Mucosa of descending colon (tissue), 3 donors: ENCODE measurements at regions not wholly inside any gene's neighbourhood (a gene's known extent, or its start where the extent isn't known, plus 50 kb on each side); places are given as distances from the start of the nearest gene placed in this dataset.

Source experiments
- ATAC-seq: fragments of 200-7000 bp; cut with Tn5 transposase; one replicate; pipeline ENCODE4 v1.9.1; 2020; ENCODE audit warnings: mild to moderate bottlenecking, moderate library complexity
- DNase-seq, 3 donors: peaks; one replicate each; pipeline ENCODE4 v3.0.0-alpha.2; 2020
- H3K36me3 ChIP-seq: fragments of 200-600 bp; one replicate; pipeline ENCODE4 v1.8.0; 2021; ENCODE audit warnings: low read depth, mild to moderate bottlenecking
- H3K4me1 ChIP-seq: fragments of 200-600 bp; one replicate; pipeline ENCODE4 v1.8.0; 2021; ENCODE audit warnings: low read depth, mild to moderate bottlenecking
- H3K4me3 ChIP-seq: fragments of 200-600 bp; one replicate; pipeline ENCODE4 v1.8.0; 2021; ENCODE audit warnings: mild to moderate bottlenecking
- H3K9me3 ChIP-seq: fragments of 200-600 bp; one replicate; pipeline ENCODE4 v1.8.0; 2021; ENCODE audit warnings: mild to moderate bottlenecking
- intact Hi-C, 2 donors: fragments of 100-400 bp; cut with DNase I in 1 of 2; cut with micrococcal nuclease in 1 of 2; formaldehyde crosslinking; loops; one replicate each; pipeline versions ENCODE4 v1.11.0 to v1.11.1; 2022; cut with DNase I, micrococcal nuclease
- TF ChIP-seq, protein P1 (sequence below): fragments of 200-600 bp; IDR thresholded peaks from one replicate; pipeline ENCODE4 v1.8.0; 2022; ENCODE audit warnings: antibody characterized with exemption, mild to moderate bottlenecking
- donor health status: DM: no; HTN: no; CAD: no; lungs with moderate emphysema.
- donor health status: DM: no; HTN: no; CAD: no.
- donor health status: DM: no; HTN: yes; CAD: no.

DNA sequence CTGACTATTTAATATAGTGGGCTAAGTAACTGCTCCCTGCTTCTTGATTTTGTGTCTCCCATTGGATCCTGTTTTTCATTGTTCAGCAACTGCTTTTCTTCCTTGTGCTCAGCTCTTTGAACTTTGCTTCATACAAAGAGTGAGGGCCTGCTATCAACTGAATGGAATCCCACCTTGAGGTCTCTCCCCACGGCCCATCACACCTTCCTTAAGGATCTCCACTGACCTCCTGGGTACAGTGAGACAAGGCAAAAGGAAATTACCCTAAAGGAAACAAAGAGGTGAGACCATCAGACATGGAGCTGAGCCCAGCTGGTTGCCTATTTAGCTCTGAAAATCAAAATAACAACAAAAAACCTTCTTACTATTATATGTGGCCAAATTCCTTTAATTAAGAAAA, 91.3 kb upstream of the RPL34 start:
- TF ChIP-seq, protein P1, sequence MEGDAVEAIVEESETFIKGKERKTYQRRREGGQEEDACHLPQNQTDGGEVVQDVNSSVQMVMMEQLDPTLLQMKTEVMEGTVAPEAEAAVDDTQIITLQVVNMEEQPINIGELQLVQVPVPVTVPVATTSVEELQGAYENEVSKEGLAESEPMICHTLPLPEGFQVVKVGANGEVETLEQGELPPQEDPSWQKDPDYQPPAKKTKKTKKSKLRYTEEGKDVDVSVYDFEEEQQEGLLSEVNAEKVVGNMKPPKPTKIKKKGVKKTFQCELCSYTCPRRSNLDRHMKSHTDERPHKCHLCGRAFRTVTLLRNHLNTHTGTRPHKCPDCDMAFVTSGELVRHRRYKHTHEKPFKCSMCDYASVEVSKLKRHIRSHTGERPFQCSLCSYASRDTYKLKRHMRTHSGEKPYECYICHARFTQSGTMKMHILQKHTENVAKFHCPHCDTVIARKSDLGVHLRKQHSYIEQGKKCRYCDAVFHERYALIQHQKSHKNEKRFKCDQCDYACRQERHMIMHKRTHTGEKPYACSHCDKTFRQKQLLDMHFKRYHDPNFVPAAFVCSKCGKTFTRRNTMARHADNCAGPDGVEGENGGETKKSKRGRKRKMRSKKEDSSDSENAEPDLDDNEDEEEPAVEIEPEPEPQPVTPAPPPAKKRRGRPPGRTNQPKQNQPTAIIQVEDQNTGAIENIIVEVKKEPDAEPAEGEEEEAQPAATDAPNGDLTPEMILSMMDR, result no peak
- no peak for ATAC-seq
- no peak for DNase-seq

DNA sequence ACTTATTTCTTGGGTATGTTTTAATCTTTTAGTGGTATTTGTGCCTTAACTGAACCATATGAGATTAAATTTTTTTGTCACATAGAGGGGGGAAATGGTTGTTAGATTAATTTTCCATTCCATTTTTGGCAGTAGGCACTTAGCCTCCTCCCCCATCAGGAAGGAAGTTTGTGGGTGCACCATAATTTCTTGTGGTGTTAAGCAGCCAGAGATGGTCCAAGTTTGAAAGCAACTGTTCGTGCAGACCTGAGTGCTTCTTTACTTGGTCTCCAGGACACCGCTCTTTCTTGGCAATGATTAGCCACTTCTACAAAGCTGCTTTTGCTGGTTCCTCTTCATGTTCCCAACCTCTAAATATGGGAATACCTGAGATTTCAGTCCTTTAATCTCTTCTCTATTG, 92.7 kb upstream of the RPL34 start:
- peak; percentile 37 for ATAC-seq
- no peaks in the 10 kb centered on the region for H3K36me3 ChIP-seq
- no peaks in the 10 kb centered on the region for H3K4me1 ChIP-seq
- no peak overlapping the region for H3K4me3 ChIP-seq
- H3K9me3 ChIP-seq, result no peaks in the 10 kb centered on the region
- intact Hi-C loops, result no loop called here
- DNase-seq, result peak in 1 of 3 donors; percentile 10
- TF ChIP-seq, protein P1, result no peak

More for the DNA sequence above, 91.3 kb upstream of the RPL34 start:
- intact Hi-C loops, result no loop called here
- no peaks in the 10 kb centered on the region for H3K36me3 ChIP-seq
- no peak overlapping the region for H3K4me3 ChIP-seq
- H3K9me3 ChIP-seq, result no peaks in the 10 kb centered on the region
- no peaks in the 10 kb centered on the region for H3K4me1 ChIP-seq

DNA sequence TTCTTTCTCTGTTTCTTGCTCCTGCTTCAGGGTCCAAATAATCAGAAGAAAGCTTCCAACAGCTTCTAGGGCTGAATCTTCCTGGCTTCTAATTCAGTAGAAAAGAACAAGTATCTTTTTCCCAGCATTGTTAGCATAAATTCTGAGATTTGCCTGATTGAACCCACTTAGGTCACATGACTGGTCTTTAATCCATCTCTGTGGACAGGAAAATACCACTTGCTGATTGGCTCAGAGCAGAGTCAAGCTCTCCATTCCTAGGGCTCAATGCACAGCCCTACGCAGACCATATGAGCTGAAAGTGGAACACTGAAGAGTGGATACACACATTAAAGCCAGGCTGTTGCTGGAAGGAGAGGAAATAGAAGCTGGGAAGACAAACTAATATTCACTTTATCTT, 99.6 kb upstream of the RPL34 start:
- intact Hi-C loops, result no loop called here
- no peak overlapping the region for H3K4me3 ChIP-seq
- no peaks in the 10 kb centered on the region for H3K36me3 ChIP-seq
- ATAC-seq (no peak), DNase-seq (no peak)
- TF ChIP-seq, protein P1, result no peak
- no peaks in the 10 kb centered on the region for H3K4me1 ChIP-seq
- no peaks in the 10 kb centered on the region for H3K9me3 ChIP-seq

DNA sequence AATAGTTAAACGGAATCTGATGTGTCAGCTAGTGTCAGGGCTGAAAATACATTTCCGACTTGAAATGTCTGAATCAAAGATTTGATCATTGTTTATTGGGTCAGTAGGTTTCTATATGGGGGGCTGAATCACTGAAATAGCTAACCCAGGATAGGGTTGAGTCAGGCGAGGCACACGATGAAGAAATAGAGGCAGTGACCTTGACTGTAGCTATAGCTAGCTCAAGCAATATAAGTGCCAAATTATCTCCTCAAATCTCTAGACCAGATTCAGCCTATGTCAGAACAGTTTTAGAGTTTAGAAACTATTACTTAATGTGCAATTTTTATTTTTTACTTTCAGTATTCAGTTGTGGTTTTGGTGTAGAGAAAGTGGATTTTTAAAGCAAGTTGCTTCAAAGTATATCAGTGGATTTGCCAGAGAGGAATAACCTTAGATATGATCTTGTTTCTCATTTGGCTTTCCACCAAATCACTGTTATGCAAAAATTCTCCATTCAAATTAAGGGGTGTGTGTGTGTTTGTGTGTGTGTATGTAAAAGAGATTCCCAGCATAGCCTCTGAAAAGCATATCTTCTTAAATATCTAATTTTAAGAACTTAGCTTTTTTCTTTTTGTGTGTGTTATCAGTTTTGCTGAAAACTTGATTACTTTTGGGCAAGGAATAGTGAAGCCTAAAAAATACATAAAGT, 100.3 kb upstream of the RPL34 start:
- TF ChIP-seq, protein P1, result no peak

DNA sequence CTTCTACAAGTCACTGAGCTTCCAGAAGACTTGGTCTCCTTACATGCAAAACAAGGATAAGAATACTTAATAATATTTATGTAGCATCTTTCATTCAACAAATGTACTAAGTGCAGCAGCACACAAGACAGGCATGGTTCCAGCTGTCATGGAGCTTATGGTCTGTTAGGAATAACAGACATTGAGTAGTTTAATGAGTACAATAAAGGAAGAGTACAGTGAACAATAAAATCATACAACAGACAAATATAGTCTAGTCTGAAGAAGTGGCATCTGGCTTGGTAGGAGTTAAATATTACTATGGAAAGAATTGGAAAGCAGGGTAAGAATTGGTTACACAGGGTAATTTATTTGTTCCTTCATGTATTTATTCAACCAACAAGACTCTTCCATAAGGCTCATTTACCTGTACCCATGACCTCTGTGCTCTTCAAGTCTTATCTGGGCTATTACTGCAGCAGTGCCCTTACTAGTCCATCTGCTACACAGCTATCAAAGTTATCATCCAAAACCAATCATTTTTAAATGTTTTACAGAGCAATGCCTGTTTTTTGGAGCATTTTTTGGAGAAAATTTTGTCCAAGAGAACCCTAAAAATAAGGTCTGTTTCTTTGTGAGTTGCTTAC, 101.1 kb upstream of the RPL34 start:
- Histone ChIP-seq H3K4me1 (no peaks in the 10 kb centered on the region), H3K9me3 (no peaks in the 10 kb centered on the region), H3K36me3 (no peaks in the 10 kb centered on the region), H3K4me3 (no peak overlapping the region)
- intact Hi-C loops, result no loop called here
- ATAC-seq (peak; percentile 69), DNase-seq (peak in 1 of 3 donors; percentile 4)
- TF ChIP-seq, protein P1, result no peak

More for the DNA sequence above, 100.3 kb upstream of the RPL34 start:
- Histone ChIP-seq H3K36me3 (no peaks in the 10 kb centered on the region), H3K4me3 (no peak overlapping the region), H3K4me1 (no peaks in the 10 kb centered on the region), H3K9me3 (no peaks in the 10 kb centered on the region)
- DNase-seq (no peak), ATAC-seq (no peak)
- intact Hi-C loops, result no loop called here
